ENCODE measurements at regions not wholly inside any gene's neighbourhood (a gene's known extent, or its start where the extent isn't known, plus 50 kb on each side); places are given as distances from the start of the nearest gene placed in this dataset.

GRCh38 chr5:57891443-57891842 lies 408.8 kb upstream of the ACTBL2 start:
- intact Hi-C loops (cut with micrococcal nuclease; ENCODE audit: unreplicated experiment) = no loop called here
- H3K4me3 Mint-ChIP-seq (ENCODE audit: low read depth, unreplicated experiment) = no peak overlapping the region
- DNase-seq = no peak
- no peak for TF ChIP-seq CTCF (IDR thresholded peaks at IDR 0.05; ENCODE audit: unreplicated experiment)
- BruUV-seq (replicated peaks) = no TSS peak
- H3K4me1 Mint-ChIP-seq (ENCODE audit: low read depth, unreplicated experiment) = peaks cover 17% of the 10 kb centered on the region
- CTCF ChIA-PET = no interaction called here
- no peak overlapping the region for H3K27ac Mint-ChIP-seq (ENCODE audit: unreplicated experiment)
- no peaks in the 10 kb centered on the region for H3K36me3 Mint-ChIP-seq (ENCODE audit: insufficient read depth, unreplicated experiment)
- no peaks in the 10 kb centered on the region for H3K27me3 Mint-ChIP-seq (ENCODE audit: unreplicated experiment)
- no peaks in the 10 kb centered on the region for H3K9me3 Mint-ChIP-seq (ENCODE audit: low read depth, unreplicated experiment)

DNA sequence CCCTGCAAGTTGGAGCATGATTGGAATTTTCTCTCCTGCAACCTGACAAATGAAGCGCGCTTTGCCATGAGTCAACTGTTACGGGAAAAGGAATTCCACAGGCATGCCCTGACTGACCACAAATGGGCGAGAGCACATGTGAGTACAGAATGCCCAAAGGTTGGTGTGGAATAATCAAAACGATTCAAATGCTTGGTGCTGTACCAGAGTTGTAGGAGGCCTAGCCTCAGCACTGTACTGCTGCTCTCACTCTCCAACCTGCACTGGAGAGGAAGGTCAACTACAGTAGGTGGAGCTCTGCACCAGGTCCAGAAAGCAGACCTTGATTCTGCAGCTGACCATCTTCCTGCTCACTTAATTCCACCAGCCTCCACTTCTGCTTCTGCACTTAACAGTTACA lies 406.9 kb upstream of the ACTBL2 start:
- Mint-ChIP-seq H3K36me3 (ENCODE audit: insufficient read depth, unreplicated experiment) (no peaks in the 10 kb centered on the region), H3K4me1 (ENCODE audit: low read depth, unreplicated experiment) (peaks cover 17% of the 10 kb centered on the region), H3K27me3 (ENCODE audit: unreplicated experiment) (no peaks in the 10 kb centered on the region), H3K27ac (ENCODE audit: unreplicated experiment) (no peak overlapping the region), H3K4me3 (ENCODE audit: low read depth, unreplicated experiment) (no peak overlapping the region), H3K9me3 (ENCODE audit: low read depth, unreplicated experiment) (no peaks in the 10 kb centered on the region)
- DNase-seq = peak; percentile 40
- no peak for TF ChIP-seq CTCF (IDR thresholded peaks at IDR 0.05; ENCODE audit: unreplicated experiment)
- BruUV-seq (replicated peaks) = no TSS peak
- intact Hi-C loops (cut with micrococcal nuclease; ENCODE audit: unreplicated experiment) = loop anchor here (2.0 to 10.0 kb wide), 3 partner anchors 299 to 455 kb away; no protein-coding TSS in a partner anchor
- CTCF ChIA-PET = interaction anchor here (0.7 to 1.3 kb wide), 5 partner anchors 110 to 592 kb away, joined by 3 to 8 read pairs (median 3); no protein-coding TSS in a partner anchor

DNA sequence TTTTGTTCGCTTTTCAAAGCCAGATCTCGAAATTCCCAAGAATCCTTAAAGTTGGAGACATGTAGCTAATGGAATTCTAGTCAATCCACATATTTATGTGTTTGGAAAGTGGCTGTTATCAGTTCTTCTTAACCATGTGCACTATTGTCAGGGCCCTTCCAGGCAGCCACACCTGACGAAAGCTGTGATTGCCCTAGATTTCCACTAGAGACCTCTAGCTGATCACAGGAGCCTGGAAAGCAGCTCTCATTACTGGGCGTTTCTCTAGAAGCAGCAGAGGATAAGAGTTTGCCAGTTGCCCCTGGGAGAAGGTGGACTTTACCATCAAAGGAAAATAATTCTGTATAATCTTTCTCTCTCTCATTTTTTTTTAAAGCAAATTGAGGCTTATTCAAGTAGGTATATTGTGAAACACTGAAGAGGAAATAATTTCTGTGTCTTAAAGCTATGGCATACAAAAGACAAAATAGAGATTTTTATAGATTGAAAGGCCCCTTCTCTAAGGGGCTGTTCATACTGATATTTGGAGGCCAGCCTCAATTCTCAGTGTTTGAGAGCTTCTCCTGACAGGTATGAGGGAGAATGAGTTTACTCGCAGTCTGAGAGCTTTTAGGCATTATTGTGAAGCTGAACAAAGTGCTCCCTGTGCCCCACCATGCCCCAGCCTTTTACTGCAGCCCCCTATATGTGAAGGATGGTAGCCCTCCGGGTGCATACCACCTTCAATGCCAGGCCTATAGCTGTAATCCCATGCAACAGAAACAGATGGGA lies 405.4 kb upstream of the ACTBL2 start:
- intact Hi-C loops (cut with micrococcal nuclease; ENCODE audit: unreplicated experiment) = loop anchor here (1.0 to 10.0 kb wide), 6 partner anchors 110 to 590 kb away; partner anchors contain the start of gene PLK2

More for the DNA sequence above, 405.4 kb upstream of the ACTBL2 start:
- Mint-ChIP-seq H3K9me3 (ENCODE audit: low read depth, unreplicated experiment) (no peaks in the 10 kb centered on the region), H3K27me3 (ENCODE audit: unreplicated experiment) (no peaks in the 10 kb centered on the region), H3K27ac (ENCODE audit: unreplicated experiment) (no peak overlapping the region), H3K4me1 (ENCODE audit: low read depth, unreplicated experiment) (peaks cover 17% of the 10 kb centered on the region), H3K36me3 (ENCODE audit: insufficient read depth, unreplicated experiment) (no peaks in the 10 kb centered on the region), H3K4me3 (ENCODE audit: low read depth, unreplicated experiment) (no peak overlapping the region)
- no TSS peak for BruUV-seq (replicated peaks)
- no peak for TF ChIP-seq CTCF (IDR thresholded peaks at IDR 0.05; ENCODE audit: unreplicated experiment)
- peak; percentile 53 for DNase-seq
- CTCF ChIA-PET = interaction anchor here (0.5 to 1.7 kb wide), 14 partner anchors 9 to 612 kb away, joined by 3 to 32 read pairs (median 4); partner anchors contain the start of gene PLK2
